CD4-positive, alpha-beta T cell treated with Interleukin-21 for 1 hour (primary cell): ENCODE measurements at regions not wholly inside any gene's neighbourhood (a gene's known extent, or its start where the extent isn't known, plus 50 kb on each side); places are given as distances from the start of the nearest gene placed in this dataset.

Experiments
- DNase-seq: peaks from one replicate; pipeline ENCODE4 v3.0.0-alpha.2; 2020

DNA sequence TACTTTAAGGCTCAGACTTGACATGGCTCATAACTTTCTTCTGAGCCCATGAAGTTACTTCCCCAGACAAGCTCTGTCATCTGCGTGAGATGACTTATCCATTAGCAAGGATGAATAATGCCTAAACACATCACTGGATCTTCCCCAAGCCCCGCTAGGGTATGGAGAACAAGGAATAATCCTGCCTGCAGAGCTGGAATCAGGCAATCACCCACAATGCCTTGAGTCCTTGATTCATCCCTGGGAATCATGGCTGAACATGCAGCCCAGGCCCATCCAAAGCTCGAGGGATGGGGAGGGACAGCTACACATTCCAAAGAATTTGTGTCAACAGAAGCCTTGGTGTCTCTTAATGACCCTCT lies 131.7 kb downstream of the PSMG1 start:
- no peak for DNase-seq

DNA sequence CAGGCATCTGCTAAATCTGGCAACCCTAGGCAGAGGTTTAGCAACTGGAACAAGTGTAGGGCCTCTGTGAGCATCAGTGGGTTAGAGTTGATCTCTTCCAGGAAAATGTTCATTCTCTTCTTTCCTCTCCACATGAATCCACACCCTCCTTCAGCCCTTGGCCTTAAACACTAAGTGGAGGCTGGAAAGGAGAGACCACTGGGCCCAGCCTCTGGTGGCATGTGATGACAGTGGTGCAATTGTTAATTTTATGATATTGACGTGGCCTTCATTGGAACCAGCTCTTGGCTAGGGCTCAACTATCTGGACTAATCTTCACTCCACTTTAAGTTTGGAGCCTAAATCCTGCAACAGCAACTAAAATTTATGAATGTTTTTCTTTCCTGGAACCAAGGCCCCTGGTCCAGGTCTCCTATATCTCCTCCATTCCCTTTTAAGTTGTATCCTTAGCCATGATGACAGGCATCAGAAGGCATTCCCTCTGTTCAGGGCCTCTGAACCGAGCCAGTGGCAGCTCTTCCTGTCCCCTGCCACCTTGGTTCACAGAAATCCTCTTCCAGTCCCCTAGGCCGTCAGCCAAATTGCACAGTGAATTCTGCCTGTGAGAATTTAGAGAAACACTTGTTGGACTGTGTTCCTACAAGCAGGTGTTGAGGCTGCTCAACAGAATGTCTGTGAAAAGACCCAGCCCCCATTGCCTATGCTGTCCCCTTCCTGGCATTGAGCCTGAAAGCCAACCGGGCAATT lies 132.2 kb downstream of the PSMG1 start:
- DNase-seq = no peak

DNA sequence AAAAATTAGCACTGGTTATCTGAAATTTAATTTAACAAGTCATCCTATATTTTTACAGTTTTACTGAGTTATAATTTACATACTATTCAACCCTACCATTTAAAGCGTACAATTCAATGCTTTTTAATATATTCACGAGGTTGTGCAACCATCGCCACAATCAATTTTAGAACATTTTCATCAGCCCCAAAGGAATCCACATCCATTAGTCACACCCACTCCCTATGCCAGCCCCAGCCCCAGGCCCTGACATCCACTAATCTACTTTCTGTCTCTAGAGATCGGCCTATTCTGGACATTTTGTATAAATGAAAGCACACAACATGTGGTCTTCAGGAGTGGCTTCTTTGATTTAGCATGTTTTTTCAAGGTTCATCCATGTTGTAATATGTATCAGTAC lies 134.7 kb downstream of the PSMG1 start:
- DNase-seq = no peak

DNA sequence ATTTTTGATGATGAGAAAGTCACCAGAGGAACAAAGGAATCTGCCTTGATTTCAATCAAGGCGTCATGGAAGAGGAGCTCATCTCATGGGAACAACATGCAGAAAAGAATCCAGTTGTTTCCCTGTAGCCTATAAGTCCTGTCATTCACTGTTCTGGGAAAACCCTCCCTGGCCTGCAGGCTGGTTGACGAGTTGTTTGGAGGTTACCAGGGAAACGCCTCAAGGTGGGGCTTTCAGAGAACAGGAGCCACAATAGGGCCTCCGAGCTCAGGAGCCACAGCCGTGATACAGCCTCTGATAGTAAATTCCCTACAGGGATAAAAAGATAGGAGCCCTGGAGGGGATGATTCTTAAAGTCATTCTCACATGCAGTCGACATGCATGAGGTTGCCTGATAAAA lies 135.2 kb downstream of the PSMG1 start:
- no peak for DNase-seq

DNA sequence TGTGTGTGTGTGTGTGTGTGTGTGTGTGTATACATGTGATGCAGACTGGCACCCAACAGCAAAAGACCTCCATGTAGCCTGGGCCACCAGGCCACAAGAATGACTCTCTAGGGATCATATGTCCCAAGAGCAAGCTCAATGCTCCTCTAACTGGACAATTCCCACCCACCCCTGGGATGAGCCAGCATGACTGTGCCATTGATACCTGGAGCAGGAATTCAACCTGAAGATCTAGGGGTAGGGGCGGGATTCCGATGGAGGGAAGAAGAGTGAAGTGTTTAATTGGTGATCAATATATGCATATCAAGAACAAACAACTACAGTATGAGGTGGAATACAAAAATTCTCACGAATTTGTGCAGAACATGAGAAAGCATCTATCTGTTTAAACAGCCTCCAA lies 136.2 kb downstream of the PSMG1 start:
- no peak for DNase-seq

DNA sequence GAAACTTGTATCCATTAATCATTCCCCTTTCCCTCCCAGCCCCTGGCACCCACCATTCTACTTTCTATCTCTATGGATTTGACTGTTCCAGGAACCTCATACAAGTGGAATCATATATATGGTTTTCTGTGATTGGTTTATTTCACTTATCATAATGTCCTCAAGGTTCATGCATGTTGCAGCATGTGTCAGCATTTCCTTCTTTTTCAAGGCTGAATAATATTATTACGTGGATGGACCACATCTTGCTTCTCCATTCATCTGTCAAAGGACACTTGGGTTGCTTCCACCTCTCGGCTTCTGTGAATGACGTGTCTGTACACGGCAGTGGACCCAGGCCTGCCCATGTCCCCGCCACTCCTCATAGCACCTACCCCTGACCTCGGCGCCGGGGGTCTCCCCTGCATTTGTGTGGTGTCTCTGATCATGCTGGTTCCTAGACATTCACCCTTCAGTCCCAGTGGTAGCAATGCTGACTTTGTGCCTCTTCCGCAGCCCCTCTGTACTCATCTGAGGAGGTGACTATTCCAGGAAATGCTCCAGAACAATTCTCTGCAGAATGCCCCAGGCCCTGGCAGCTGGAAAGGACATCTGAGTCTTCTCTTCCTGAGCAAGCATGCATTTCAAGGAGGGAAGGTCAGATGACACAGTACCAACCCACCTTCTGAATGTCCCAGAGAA lies 136.9 kb downstream of the PSMG1 start:
- no peak for DNase-seq

DNA sequence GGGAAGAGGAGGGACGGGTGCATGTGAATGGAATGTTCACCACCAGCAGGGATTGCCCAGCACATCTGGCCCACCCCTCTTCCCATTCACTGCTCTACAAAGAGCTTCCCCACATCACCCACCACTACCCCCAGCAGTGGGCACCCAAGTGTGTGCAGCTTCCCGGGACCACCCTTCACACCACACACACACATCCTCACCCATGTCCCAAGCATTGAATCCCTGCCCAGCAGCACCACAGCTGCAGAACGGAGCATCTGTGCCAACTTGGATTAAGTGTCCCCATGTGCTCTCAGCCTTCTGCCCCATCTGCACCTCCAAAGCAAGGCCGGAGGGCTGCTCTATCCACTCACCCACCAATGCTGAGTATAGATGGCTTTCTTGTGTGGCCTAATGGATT lies 141.4 kb downstream of the PSMG1 start:
- DNase-seq = no peak

DNA sequence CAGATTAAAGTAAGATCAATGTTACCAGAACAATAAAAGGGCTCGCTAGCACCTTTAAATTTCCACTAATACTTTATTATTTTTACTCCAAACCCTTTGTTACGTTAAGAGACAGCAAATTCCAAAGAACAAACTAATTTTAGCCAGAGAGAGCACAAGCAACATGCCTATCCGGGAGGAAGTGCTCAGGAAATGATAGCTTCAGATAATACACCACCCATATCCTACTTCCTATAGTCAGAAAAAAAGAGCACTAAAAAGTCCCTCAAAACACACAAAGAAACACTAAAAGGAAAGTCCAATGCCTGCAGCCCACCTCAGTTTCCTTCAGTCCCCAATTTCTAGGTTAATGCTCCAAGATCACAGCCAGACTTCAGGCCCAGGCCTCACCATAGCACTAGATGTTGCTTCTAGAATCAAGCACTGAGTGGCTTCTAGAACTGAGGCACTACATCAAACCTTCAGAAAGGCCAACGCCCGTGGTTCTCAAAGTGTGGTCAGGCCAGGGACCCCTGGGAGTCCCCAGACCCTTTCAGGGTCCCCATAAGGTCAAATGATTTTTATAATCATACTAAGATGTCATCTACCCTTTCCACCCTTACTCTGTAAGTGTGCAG lies 142.6 kb downstream of the PSMG1 start:
- DNase-seq = no peak

DNA sequence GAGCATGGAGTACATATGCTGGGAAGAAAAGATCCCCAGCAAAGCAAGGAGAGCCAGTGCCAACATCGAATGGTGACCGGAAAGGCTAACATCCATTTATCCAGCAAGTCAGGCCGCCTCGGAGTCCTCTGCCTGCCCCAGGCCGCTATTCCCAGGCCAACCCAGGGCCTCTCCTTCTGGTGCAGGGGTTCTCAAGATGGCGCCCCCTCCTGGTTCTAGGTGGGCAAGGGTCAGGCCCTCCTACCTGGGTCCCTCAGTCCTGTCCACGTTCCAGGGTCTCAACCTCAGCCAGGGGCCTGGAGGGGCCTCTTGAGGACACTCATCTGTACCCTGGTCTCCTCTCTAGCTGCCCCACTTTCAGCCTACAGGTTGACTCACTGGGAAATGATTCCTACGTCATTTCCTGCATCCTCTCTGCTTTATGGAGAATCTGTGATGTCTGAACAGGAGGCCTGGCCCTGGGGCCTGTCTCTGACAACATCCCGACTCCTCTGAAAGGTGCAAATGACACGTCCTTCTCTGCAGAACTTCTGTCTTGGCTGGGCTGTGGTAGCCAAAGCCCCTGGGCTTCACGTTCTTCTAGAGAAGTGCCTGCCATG lies 145.3 kb downstream of the PSMG1 start:
- DNase-seq = no peak

DNA sequence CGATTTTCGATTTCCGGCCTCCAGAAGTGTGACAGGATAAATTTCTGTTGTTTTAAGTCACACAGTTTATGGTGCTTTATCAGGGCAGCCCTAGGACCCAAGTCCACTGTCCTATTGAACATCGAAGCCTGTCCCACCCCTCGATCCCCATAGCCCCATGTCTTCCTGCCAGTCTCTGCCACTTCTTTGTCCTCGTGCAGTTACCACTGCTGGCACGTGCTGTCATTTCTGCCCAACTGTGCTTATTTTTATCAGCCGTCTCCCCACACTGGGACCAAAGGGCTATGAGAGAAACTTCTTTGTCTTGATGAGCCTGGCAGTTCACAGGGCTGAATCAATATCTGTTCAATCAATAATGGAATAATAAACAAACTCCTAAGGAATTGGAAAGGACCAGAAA lies 146.7 kb downstream of the PSMG1 start:
- DNase-seq = no peak

DNA sequence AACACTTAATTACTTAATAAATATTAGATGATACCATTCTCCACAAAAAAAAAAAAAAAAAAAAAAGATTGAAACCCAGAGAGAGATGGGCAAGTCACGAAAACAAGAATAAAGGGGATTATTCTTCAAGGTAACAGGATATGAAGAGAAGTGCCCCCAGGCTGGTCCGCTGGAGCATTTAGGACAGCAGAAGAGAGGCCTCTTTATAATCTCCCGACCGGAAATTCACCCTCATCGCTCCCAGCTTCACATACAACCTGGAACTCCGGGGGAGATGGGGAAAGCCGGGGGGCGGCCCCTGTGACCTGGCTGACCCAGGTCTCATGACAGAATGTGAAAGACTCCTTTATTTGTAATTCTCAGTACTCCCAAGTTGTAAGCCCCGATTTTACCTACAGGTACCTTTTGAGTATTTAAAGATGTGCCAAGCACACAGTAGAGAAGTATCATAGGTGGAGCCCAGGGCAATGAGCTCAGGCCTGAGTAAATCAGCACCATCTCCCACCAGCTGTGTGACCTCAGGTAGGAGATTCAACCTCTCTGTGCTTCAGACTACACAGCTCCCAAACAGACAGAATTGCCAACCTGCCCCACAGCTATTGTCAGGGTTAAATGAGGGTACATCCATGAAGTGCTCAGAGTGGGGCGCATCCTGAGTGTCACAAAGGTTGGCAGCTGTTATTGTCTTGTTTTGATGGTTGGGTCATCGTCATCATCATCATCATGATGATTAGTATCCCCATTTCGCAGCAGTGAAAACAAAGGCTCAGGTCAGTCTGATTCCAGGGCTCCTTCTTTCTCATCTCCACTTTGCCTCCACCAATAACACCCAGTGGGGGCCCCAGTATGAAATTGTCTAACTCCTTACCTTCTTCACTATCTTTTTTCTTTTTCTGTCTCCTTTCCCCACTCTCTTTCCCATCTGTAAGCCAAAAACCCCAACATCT lies 148.4 kb downstream of the PSMG1 start:
- no peak for DNase-seq

DNA sequence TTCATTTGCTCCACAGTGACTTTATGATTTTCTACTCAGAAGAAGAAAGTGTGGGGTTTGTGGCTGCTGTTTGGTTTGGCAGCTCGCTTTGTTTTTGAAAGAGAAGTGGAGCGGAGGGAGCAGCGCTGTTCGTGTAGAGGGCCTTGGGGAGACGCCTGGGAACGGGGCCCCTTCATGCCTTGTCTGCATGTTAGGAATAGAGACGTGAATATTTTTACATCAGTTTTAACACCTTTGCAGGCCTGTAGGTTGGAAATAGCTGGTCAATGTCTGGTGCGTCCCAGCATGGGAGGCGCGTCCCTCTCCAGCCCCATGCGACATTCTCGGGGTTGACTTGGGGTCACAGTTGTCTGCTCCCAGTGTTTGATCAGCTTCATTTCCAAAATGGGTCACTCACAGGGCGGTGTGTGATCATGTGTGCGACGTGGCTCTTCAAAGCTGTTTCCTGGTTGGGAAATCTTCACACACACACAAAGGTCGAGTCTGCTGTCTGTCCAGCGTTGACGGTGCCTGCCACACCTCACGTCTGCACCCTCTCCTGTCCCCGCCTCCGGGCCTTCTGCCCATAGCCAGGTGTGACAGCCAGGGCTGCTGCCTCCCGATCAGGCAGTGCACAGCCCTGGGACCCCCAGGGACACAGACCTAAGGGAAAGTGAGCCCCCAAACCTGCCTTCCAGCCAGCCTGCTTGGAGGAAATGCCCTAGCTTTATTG lies 149.2 kb downstream of the PSMG1 start:
- no peak for DNase-seq

DNA sequence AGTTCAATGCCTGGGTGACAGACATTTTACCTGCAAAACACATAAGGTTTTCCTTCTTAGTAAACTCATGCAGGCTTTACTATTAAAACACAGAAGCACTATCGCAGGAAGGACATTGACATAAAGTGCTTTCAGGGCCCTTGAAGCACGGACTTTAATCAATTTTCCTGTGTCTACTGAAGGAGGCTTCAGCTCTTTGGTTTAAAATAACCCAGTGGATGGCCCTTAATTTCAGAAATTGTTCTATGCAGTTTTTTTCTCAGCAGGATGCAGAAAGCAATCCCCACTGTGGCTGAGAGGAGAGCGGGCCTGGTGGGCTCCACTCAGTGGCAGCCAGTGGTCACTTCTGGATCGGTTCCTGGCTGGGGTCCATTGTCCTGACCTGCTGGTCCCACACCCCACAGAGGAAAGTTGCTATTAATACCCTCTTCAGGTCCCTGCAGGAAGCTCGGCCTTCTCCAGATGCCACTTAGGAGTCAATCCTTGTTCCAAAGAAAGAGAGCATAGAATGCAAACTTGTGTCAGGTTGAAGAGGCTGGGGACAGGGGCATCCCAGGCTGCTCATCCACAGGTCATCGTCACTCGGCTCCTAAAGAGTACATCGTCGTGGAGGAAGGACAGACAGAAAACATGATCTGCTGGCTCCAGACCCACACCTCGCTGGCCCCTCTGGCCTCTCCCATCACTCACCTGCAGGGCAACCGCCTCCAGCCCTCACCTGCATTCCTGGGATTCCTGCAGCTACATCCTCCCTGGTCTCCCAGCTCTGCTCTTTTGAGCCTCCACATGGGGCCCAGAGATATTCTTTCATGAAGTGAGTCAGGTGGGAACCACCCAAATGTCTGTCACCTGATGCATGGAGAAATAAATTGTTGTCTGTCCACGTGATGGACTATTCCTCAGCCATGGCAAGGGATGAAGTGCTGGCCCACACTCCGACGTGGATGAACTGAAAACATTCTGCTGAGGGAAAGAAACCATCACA lies 153.1 kb downstream of the PSMG1 start:
- no peak for DNase-seq

DNA sequence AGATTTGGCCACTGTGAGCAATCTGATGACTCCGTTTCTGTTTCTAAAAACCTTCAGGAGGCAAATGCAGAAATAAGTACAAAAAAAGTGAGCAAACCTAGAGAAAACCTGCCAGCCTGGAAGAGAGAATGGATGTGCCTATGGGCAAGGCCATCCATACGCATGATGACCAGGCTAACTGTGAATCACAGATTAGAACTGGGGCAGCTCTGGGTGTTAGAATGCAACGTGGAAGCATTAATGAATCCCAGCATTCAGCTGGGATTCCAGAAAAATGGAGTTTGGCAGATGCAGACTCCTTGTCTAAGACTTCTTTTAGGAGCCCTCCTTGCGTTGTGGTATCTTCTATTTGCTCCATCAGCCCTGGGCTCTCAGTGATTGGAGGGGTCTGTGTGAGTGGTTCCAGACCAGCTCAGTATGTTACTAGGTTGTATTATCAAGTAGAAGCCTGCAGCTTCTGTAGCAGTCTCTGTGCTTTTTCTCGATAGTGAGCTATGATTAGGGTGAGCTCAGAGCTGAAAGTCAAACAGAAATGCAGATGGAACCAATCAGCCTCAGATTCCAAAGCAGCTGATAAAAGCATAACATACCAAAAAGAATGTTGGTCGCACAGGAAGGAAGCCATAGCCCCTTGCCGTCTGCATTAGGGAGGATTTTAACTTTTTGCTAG lies 154.0 kb downstream of the PSMG1 start:
- DNase-seq = no peak

DNA sequence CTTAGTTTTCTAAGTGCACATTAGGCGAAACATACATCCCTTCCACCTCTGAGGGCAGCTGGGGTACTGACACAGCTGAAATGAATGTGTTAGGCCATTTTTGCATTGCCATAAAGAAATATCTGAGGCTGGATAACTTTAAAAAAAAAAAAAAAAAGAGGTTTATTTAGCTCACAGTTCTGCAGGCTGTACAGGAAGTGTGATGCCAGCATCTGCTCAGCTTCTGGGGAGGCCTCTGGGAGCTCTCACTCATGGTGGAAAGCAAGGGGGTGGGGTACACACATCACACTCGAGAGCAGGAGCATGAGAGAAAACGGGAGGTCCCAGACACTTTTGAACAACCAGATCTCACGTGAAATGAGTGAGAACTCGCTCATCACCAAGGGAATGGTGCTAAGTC lies 158.1 kb downstream of the PSMG1 start:
- DNase-seq = no peak

DNA sequence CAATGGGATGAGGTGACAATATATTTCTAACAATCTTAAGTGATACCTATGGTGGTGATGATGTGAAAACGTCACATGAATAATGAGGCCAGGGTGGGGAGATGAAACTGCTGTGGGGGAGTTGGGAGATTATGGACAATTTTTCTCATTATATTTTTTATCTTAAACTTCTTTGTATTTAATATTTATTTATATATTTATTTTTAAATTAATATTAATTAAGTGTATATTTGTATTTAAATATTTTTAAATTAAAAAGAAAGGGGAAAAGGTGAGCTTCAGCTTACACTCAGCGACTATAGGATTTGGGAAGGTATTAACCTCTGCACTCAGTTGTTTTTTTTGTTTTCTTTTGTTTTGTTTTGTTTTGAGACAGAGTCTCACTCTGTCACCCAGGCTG lies 158.7 kb downstream of the PSMG1 start:
- DNase-seq = no peak

DNA sequence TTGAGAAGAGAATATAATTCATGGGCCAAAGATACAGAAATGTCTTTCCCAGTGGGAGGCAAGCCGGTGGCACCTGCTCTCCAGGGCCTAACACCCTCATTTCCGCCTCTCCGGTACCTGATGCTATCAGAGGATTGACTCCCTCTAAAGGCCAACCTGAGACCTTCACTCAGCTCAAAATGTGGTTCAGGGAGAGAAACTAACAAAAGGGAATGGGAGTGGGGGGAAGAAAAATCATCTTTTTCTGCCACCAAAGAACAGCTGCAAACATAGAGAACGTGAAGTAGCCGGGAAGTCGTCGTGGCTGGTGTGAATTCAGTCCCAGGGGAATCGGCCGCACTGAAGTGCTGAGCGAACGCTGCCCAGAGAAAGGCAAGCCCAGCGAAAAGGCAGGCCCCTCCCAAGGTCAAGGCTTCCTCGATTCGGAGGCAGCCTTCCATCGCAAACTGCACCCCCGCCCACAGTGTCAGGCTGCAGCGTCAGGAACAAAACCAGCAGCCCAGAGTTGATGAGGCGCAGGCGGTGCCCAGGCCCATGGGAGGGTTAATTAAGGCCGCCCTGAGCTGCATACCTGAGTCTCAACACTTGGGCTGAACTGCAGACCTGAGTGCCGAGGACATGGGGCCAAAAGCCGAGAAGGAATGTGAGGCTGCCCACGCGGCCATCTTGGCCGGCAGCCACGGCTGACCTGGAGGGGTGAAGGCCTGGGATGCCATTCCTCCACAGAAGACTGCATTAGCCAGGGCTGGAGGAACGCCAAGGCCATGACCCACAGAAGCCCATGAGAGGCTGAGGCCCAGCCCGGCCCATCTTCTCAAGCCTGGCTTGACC lies 160.2 kb downstream of the PSMG1 start:
- no peak for DNase-seq

DNA sequence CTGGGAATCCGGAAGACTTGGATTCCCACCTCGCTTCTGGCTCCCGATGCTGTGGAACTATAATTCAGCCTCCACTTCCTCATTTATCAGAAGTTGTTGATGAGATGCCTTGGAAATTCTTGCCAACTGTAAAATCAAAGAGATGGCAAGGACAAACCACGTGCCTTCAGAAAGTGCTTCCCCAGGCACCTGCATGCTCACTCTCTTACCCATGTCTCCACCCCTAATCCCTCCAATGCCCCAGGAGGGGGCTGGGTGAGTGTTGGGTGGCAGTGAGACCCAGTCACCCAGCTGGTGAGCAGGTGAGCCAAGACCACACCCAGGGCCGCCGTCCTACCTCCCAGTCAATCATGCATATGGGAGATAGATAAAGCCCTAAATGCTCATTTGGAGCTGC lies 160.8 kb downstream of the PSMG1 start:
- no peak for DNase-seq

DNA sequence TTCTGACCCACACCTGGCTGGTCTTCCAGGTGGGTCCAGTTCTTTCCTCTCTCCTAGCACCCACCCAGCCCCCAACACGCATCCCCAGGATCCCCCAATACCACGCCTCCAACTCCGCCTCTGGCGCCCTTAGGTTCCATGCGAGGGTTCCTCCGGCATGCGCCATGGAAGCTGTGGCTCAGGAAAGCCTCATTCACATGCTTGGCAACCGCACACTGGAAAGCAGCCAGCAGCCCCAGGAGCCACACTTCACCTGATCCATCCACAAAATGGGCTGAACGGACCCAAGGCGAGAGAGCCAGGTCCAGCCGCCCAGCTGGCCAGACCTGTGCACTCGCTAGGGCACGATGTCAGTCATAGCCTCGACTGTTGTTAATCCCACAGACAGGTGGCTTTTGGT lies 161.2 kb downstream of the PSMG1 start:
- no peak for DNase-seq

DNA sequence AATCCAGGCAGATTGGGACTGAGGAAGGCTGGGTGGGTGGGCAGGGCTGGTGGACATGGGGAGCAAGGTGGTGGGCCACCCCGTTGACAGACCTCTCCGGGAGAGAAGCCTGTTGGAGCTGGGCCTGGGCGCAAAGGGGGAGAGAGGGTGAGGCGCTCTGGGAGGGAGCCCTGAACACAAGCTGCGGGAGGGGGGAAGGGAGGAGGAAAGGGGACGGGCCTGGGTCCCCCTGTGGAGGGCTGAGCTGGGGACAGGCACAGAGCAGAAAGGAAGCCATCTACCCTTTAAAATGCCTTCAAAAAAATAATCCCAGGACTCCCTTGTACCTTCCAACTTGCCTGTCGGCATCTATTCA lies 161.8 kb downstream of the PSMG1 start:
- DNase-seq = no peak
